Thyroid gland (tissue), 4 donors: ENCODE measurements at regions not wholly inside any gene's neighbourhood (a gene's known extent, or its start where the extent isn't known, plus 50 kb on each side); places are given as distances from the start of the nearest gene placed in this dataset.
"Not testable (repeated sequence)": the region's sequence is repeated elsewhere in the genome, so short reads cannot be mapped to it uniquely, and the experiment has no call there.

Source experiments
- CTCF ChIP-seq, 6 experiments: fragments of 200-600 bp in 3 of 6; fragments of 450-650 bp in 3 of 6; sonication (generic) in 3 of 6; IDR thresholded peaks; one replicate each; pipeline ENCODE4 v1.5.1; 2016 to 2019; ENCODE audit warnings: antibody characterized with exemption in 6 of 6, mild to moderate bottlenecking in 2 of 6, inconsistent platforms in 1 of 6, moderate library complexity in 1 of 6
- POLR2A ChIP-seq, 2 donors: fragments of 450-650 bp; IDR thresholded peaks; one replicate each; pipeline ENCODE4 v1.6.1; 2017; ENCODE audit warnings: antibody characterized with exemption in 2 of 2, mild to moderate bottlenecking in 2 of 2, moderate library complexity in 1 of 2

DNA sequence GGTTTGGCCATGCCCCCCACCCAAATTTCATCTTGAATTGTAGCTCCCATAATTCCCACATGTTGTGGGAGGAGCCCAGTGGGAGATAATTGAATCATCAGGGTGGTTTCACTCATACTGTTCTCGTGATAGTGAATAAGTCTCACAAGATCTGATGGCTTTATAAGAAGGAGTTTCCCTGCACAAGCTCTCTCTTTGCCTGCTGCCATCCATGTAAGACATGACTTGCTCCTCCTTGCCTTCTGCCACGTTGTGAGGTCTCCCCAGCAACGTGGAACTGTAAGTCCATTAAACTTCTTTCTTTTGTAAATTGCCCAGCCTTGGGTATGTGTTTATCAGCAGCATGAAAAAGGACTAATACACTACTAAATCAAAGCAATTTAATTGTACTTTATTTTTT is 507.3 kb upstream of the JAG1 start:
- not testable (repeated sequence) for TF ChIP-seq CTCF, POLR2A (IDR thresholded peaks at IDR 0.05)
